Panc1 (cell line): ENCODE measurements at regions not wholly inside any gene's neighbourhood (a gene's known extent, or its start where the extent isn't known, plus 50 kb on each side); places are given as distances from the start of the nearest gene placed in this dataset.

ENCODE experiments used
- CTCF ChIP-seq: fragments of 450-650 bp; IDR thresholded peaks from 2 replicates; pipeline ENCODE4 v1.5.1; 2017; ENCODE audit warnings: mild to moderate bottlenecking
- POLR2AphosphoS5 ChIP-seq: IDR thresholded peaks from 2 replicates; pipeline ENCODE4 v1.6.1; 2012; ENCODE audit warnings: mild to moderate bottlenecking, low read depth, low read length, moderate library complexity
- SIN3A ChIP-seq: IDR thresholded peaks from 2 replicates; pipeline ENCODE4 v1.6.1; 2012; ENCODE audit warnings: low read depth, mild to moderate bottlenecking, low read length, moderate library complexity, borderline replicate concordance; ENCODE audit not compliant: insufficient read depth

- TF ChIP-seq CTCF = no peak
- no peak for TF ChIP-seq POLR2AphosphoS5
- TF ChIP-seq SIN3A = no peak
Measured at GRCh38 chr4:156053174-156053573, 99.5 kb upstream of the CTSO start.
